PC-3 (cell line): ENCODE measurements at regions not wholly inside any gene's neighbourhood (a gene's known extent, or its start where the extent isn't known, plus 50 kb on each side); places are given as distances from the start of the nearest gene placed in this dataset.

Experiments used
- CTCF ChIP-seq: fragments of 300-600 bp; sonication (generic); conservative IDR thresholded peaks from 2 replicates; pipeline ENCODE4 v1.5.1; 2017; ENCODE audit warnings: antibody characterized with exemption, low read depth, mild to moderate bottlenecking, low read length
- EZH2 ChIP-seq: fragments of 300-600 bp; sonication (generic); IDR thresholded peaks from one replicate; pipeline ENCODE4 v1.6.1; 2017; ENCODE audit warnings: antibody characterized with exemption, mild to moderate bottlenecking, low read length; ENCODE audit not compliant: unreplicated experiment

GRCh38 chr9:2536511-2536910, 85.1 kb upstream of the VLDLR start:
- TF ChIP-seq CTCF (no peak), EZH2 (no peak)
